Duodenal mucosa (tissue), 2 donors: ENCODE measurements at regions not wholly inside any gene's neighbourhood (a gene's known extent, or its start where the extent isn't known, plus 50 kb on each side); places are given as distances from the start of the nearest gene placed in this dataset.

ENCODE experiments used
- H3K27ac ChIP-seq: one replicate; pipeline ENCODE4 v1.7.0; 2013; ENCODE audit warnings: low read depth, low read length
- H3K27me3 ChIP-seq, 2 donors: one replicate each; pipeline ENCODE4 v1.7.0; 2013; ENCODE audit warnings: low read length in 2 of 2, control low read depth in 1 of 2; ENCODE audit not compliant: insufficient read depth in 2 of 2, control insufficient read depth in 1 of 2
- H3K36me3 ChIP-seq, 2 donors: one replicate each; pipeline ENCODE4 v1.7.0; 2013; ENCODE audit warnings: low read length in 2 of 2, control low read depth in 1 of 2; ENCODE audit not compliant: insufficient read depth in 2 of 2, control insufficient read depth in 1 of 2
- H3K4me1 ChIP-seq, 2 donors: one replicate each; pipeline ENCODE4 v1.7.0; 2013; ENCODE audit warnings: low read length in 2 of 2, control low read depth in 1 of 2; ENCODE audit not compliant: insufficient read depth in 2 of 2, control insufficient read depth in 1 of 2
- H3K4me3 ChIP-seq, 2 donors: one replicate each; pipeline ENCODE4 v1.7.0; 2013; ENCODE audit warnings: low read length in 2 of 2, low read depth in 1 of 2
- H3K9ac ChIP-seq, 2 donors: one replicate each; pipeline ENCODE4 v1.7.0; 2013; ENCODE audit warnings: low read length in 2 of 2, low read depth in 1 of 2
- H3K9me3 ChIP-seq, 2 donors: one replicate each; pipeline ENCODE4 v1.7.0; 2013; ENCODE audit warnings: low read length in 2 of 2, control low read depth in 1 of 2; ENCODE audit not compliant: control insufficient read depth in 1 of 2

GRCh38 chr10:25875556-25876165, 58.4 kb upstream of the MYO3A start:
- Histone ChIP-seq H3K36me3 (no peaks in the 10 kb centered on the region), H3K27me3 (no peaks in the 10 kb centered on the region), H3K4me3 (no peak overlapping the region), H3K27ac (no peak overlapping the region), H3K9ac (no peak overlapping the region), H3K4me1 (no peaks in the 10 kb centered on the region), H3K9me3 (no peaks in the 10 kb centered on the region)

DNA sequence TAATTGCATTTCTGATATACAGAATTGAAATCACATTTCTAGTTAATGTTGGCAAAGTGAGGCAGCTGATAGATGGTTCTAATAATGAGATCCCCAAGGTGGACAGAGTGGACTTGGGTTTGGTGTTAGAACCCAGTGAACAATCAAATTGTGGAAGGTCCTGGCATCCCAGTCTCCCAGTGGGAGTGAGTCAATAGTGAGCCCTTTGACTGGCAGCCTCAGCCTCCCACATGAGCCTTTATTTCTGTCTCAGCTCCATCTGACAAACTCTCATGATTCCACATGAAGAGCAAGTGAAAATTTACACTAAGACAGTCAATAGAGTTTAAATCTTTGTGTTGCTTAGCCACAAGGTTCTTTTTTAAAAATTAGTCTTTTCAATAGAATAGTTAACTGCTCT, 56.7 kb upstream of the MYO3A start:
- Histone ChIP-seq H3K9ac (no peak overlapping the region), H3K36me3 (no peaks in the 10 kb centered on the region), H3K9me3 (no peaks in the 10 kb centered on the region), H3K4me3 (no peak overlapping the region), H3K27ac (no peak overlapping the region), H3K4me1 (no peaks in the 10 kb centered on the region), H3K27me3 (no peaks in the 10 kb centered on the region)
